ENCODE measurements at regions not wholly inside any gene's neighbourhood (a gene's known extent, or its start where the extent isn't known, plus 50 kb on each side); places are given as distances from the start of the nearest gene placed in this dataset.
"Not testable (repeated sequence)": the region's sequence is repeated elsewhere in the genome, so short reads cannot be mapped to it uniquely, and the experiment has no call there.

GRCh38 chrX:140064993-140065392 lies 99.7 kb upstream of the CXorf66 start:
- DNase-seq: no peak

DNA sequence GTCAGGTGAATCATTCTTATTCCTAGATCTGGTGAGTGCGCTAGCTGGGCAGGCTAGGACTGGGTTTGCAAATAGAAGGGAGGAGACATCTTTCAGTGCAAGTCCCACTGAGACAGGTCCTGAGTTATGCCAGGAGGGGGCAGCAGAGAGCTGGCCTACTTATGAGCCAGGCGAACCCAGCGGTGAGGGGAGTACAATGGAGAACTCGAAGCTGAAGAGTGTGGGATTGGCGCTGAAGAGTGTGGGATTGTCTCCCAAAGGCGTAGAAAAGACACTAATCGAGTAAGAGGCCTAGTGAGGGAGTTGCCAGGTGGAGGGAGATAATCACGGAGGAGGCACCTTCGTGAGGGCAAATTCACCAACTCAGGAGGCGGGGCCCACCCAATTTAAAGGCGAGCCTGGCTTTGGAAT lies 91.7 kb upstream of the CXorf66 start:
- DNase-seq: peak; percentile 45

- no peak for DNase-seq
Measured at GRCh38 chrX:140053846-140054245, 88.5 kb upstream of the CXorf66 start.

GRCh38 chrX:140050906-140051305 lies 85.6 kb upstream of the CXorf66 start:
- DNase-seq: no peak

DNA sequence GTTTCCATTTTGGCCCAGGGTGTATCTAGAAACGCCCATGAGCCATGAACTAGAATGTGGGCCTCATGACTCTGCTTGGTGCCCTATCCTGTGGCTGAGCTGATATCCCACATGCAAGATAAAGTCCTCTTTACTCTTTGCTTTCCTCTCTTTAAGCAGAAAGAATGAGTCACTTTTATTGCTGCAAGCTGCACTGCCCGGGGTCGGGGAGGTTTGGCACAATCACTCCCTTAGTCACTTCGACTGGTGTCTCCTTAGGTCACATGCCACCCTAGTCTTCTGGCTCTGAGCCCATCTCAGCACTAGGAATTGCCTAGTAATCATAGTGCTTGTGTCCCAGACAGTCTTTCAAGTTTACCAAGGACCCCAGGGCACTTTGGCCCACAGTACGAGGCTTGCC lies 75.1 kb upstream of the CXorf66 start:
- no peak for DNase-seq

- no peak for DNase-seq
Measured at GRCh38 chrX:140038842-140039241, 73.5 kb upstream of the CXorf66 start.

- DNase-seq: no peak
Measured at GRCh38 chrX:140034916-140035315, 69.6 kb upstream of the CXorf66 start.

DNA sequence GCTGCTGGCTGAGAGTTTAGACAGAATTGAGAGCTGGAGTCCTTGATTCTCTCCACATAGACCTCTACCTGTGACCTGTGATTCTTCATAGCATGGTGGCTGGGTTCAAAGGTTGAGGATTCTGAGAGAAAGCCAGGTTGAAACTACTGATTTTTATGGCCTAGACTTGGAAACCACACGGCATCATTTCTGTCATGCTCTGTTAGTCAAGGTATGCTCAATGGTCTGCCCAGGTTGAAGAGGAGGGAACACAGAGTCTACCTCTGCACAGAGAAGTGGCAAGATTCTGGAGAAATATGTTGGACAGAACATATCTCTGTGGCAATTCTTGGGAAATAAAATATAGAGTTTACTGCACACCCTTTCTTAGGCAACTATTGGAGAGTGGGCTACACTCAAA lies 57.2 kb upstream of the CXorf66 start:
- DNase-seq: no peak

DNA sequence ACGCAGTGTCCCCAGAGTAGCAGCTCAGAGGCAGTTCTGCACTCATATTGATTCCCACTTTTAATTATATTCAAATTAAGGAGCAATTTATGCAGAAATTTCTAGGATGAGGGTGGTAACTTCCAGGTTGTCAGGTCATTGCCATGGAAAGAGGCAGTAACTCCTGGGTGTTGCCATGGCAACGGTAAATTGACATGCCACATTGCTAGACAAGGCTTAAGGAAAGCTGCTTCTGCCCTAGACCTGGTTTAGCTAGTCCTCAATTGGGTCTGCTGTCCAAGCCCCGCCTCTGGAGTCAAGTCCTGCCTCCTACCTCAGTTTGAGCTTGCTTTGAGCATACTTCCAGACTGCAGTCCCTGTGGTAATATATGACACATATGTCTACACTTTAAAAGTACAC lies 53.8 kb upstream of the CXorf66 start:
- DNase-seq: not testable (repeated sequence)
